Retinal pigment epithelial cell (primary cell): ENCODE measurements at regions not wholly inside any gene's neighbourhood (a gene's known extent, or its start where the extent isn't known, plus 50 kb on each side); places are given as distances from the start of the nearest gene placed in this dataset.

Experiments
- DNase-seq: peaks from one replicate; pipeline ENCODE4 v3.0.0-alpha.2; 2010; ENCODE audit warnings: low read depth
- H3K4me3 ChIP-seq: 2 replicates; pipeline ENCODE4 v1.5.1; 2011; ENCODE audit warnings: mild to moderate bottlenecking, low read length, control low read depth, moderate library complexity
- CTCF ChIP-seq: conservative IDR thresholded peaks from 2 replicates; pipeline ENCODE4 v1.5.1; 2011; ENCODE audit warnings: low read depth, low read length, control low read depth, inconsistent platforms

- DNase-seq, result no peak
- H3K4me3 ChIP-seq, result no peak overlapping the region
- no peak for TF ChIP-seq CTCF
These were observed 226.8 kb downstream of the LACC1 start for GRCh38 chr13:44106266-44107152.

GRCh38 chr13:44107357-44108121, 227.8 kb downstream of the LACC1 start:
- no peak overlapping the region for H3K4me3 ChIP-seq
- DNase-seq, result no peak
- no peak for TF ChIP-seq CTCF

GRCh38 chr13:44108331-44108858, 228.7 kb downstream of the LACC1 start:
- no peak overlapping the region for H3K4me3 ChIP-seq
- no peak for DNase-seq
- TF ChIP-seq CTCF, result no peak

- H3K4me3 ChIP-seq, result no peak overlapping the region
- TF ChIP-seq CTCF, result no peak
- no peak for DNase-seq
These were observed 230.5 kb downstream of the LACC1 start for GRCh38 chr13:44110091-44110621.

DNA sequence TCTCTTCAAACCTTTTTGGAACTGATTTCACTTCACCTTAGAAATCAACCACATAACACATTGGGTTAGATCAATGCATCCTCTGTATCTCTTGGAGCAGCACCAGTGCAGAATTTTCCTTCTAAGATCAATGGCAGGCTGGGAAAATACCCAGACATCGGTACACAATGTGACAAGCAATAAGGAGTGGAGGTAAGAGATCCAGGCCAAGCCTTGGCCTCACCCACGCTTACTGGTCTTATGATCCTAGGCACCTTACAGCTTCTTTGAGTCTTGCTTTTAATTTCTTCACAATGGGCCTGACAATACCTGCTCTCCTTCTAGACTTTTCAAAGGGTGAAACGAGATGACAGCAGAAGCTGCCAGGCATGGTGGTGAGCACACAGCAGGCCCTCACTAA, 232.0 kb downstream of the LACC1 start:
- no peak for DNase-seq
- H3K4me3 ChIP-seq, result no peak overlapping the region
- no peak for TF ChIP-seq CTCF

DNA sequence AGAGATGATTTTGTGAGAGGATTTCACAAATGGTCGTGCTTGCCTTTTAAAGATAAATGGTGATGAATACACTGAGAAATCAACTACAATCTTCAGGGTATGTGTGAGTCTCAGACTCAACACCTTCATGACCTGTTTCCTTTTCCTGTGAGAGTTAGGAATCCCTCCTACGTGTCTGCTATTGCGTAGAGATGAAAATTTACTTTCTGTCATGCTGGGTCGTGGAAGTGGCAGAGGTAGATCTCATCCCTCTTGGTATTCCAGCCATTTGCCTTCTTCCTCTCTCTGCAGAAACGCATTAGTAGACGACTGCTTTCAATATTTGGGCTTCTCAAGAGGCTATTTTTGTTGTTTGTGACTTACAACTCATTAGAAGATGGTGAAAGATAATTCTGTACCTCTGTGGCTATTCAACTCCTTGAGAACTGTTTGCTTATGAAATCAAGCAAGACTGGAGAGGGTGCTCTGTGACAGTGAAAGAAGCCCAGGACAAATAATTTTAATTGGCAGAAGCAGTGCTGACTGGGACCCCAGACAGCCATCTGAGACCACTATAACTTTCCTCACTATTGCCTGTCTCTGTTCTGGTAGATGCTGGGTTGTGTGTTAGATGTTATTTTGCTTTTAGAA, 233.1 kb downstream of the LACC1 start:
- no peak for DNase-seq
- no peak for TF ChIP-seq CTCF
- no peak overlapping the region for H3K4me3 ChIP-seq
